ENCODE measurements at regions not wholly inside any gene's neighbourhood (a gene's known extent, or its start where the extent isn't known, plus 50 kb on each side); places are given as distances from the start of the nearest gene placed in this dataset.

DNA sequence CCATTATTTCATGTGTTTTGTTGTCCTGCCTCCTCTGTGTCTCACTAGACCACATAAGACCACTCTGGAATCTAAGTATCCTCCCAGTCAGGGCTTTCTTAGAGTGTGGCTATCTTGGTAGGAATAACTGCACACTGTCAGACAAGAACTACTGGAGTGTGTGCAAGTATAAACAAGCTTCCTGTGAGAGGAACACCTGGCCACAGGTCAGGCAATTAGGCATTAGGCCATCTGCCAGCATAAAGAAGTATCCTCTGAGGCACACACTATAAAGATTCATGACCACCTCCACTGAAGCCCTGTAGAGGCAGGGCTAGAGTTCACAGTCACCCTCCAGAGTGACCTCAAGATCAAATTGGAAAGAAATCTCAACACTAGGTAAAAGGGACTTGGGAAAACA lies 507.0 kb upstream of the PABPC4L start:
- TF ChIP-seq, protein P1, sequence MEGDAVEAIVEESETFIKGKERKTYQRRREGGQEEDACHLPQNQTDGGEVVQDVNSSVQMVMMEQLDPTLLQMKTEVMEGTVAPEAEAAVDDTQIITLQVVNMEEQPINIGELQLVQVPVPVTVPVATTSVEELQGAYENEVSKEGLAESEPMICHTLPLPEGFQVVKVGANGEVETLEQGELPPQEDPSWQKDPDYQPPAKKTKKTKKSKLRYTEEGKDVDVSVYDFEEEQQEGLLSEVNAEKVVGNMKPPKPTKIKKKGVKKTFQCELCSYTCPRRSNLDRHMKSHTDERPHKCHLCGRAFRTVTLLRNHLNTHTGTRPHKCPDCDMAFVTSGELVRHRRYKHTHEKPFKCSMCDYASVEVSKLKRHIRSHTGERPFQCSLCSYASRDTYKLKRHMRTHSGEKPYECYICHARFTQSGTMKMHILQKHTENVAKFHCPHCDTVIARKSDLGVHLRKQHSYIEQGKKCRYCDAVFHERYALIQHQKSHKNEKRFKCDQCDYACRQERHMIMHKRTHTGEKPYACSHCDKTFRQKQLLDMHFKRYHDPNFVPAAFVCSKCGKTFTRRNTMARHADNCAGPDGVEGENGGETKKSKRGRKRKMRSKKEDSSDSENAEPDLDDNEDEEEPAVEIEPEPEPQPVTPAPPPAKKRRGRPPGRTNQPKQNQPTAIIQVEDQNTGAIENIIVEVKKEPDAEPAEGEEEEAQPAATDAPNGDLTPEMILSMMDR (conservative IDR thresholded peaks at IDR 0.05), result no peak
- no peak for TF ChIP-seq ZFX (IDR thresholded peaks at IDR 0.05)
